Stimulated activated naive CD8-positive, alpha-beta T cell treated with anti-CD3 and anti-CD28 coated beads, Interleukin-15, Interleukin-2, amounts not matched to agents 100 ng/mL and 50 ng/mL, for 24 hours (primary cell): ENCODE measurements at regions not wholly inside any gene's neighbourhood (a gene's known extent, or its start where the extent isn't known, plus 50 kb on each side); places are given as distances from the start of the nearest gene placed in this dataset.

ENCODE experiments used
- H3K27ac Mint-ChIP-seq: one replicate; pipeline ENCODE4 v1.8.0; 2021; ENCODE audit warnings: mild to moderate bottlenecking, mixed read lengths
- H3K27me3 Mint-ChIP-seq: one replicate; pipeline ENCODE4 v1.8.0; 2021; ENCODE audit warnings: mixed read lengths
- H3K36me3 Mint-ChIP-seq: one replicate; pipeline ENCODE4 v1.8.0; 2021; ENCODE audit warnings: low read depth, mixed read lengths
- H3K4me1 Mint-ChIP-seq: one replicate; pipeline ENCODE4 v1.8.0; 2021; ENCODE audit warnings: low read depth, mixed read lengths
- H3K4me3 Mint-ChIP-seq: one replicate; pipeline ENCODE4 v1.8.0; 2021; ENCODE audit warnings: mild to moderate bottlenecking, mixed read lengths
- H3K9me3 Mint-ChIP-seq: one replicate; pipeline ENCODE4 v1.8.0; 2021; ENCODE audit warnings: mixed read lengths

DNA sequence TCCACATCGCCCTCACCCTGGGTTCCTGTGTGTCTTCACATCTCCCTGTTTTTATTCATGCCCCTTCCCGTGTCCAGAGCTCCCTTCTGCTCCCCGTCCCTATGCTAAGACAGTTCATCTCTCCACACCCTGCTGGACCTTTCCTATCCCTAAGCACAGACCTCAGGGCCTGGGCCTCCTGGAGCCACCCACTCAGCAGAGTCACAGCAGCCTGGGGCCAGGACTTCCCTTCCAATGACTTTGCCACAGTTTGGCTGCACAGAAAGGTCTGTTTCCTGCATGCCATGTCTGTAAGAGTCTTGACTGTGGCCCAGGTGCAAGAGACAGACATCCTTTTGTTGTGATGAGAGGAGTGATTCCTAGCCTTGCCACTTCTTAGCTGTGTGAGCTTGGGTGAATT is 470.7 kb downstream of the TSHZ3 start:
- Mint-ChIP-seq H3K4me1 (no peaks in the 10 kb centered on the region), H3K27ac (no peak overlapping the region), H3K27me3 (peaks cover 4% of the 10 kb centered on the region), H3K4me3 (no peak overlapping the region), H3K9me3 (no peaks in the 10 kb centered on the region), H3K36me3 (no peaks in the 10 kb centered on the region)

DNA sequence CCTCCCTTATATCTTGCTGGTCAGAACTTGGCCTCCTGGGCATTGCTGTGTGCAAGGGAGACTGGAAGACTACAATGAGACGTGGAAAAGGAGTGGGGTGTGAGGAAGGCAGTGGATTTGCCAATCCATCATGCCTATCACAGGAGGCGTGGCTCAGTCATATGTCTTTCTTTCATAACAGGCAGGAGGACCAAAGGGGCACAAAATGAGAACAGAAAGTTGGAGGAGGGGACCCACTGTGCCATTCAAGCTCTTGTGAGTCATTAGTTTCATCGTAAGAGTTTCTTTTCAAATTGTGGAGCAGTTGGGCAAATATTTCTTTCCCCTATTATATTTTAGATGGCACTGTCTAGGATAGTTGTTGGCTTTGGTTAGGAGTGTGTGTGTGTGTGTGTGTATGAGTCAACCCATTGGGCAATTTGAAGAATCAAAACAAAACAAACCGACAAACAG is 471.5 kb downstream of the TSHZ3 start:
- no peaks in the 10 kb centered on the region for H3K9me3 Mint-ChIP-seq
- H3K4me3 Mint-ChIP-seq, result no peak overlapping the region
- no peaks in the 10 kb centered on the region for H3K36me3 Mint-ChIP-seq
- peaks cover 4% of the 10 kb centered on the region for H3K27me3 Mint-ChIP-seq
- H3K27ac Mint-ChIP-seq, result no peak overlapping the region
- no peaks in the 10 kb centered on the region for H3K4me1 Mint-ChIP-seq

DNA sequence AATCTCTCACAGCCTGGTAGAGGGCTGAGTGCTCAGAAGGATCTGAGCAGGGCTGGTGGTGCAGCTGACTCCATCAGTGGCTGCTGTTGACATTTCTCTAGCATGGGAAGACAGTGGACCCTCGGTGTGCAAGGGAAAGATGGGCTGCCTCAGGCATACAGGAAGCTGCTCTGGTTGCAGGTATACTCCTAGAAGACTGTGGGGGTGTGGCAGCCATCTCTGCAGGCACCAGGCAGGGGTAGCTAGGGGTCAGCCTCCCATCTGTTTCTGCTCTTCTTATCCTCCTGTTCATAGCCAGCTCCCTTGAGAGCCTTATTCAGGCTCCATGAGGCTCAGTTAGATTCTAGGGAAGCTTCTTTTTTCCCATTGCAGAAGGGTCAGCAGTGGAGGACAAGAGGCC is 475.5 kb downstream of the TSHZ3 start:
- Mint-ChIP-seq H3K4me3 (no peak overlapping the region), H3K27me3 (peaks cover 4% of the 10 kb centered on the region)

GRCh38 chr19:30873003-30873402 is 476.2 kb downstream of the TSHZ3 start:
- Mint-ChIP-seq H3K36me3 (no peaks in the 10 kb centered on the region), H3K9me3 (no peaks in the 10 kb centered on the region), H3K4me1 (no peaks in the 10 kb centered on the region), H3K4me3 (no peak overlapping the region), H3K27me3 (peaks cover 4% of the 10 kb centered on the region), H3K27ac (no peak overlapping the region)

More for the DNA sequence above, 475.5 kb downstream of the TSHZ3 start:
- Mint-ChIP-seq H3K36me3 (no peaks in the 10 kb centered on the region), H3K4me1 (no peaks in the 10 kb centered on the region), H3K27ac (no peak overlapping the region), H3K9me3 (no peaks in the 10 kb centered on the region)

DNA sequence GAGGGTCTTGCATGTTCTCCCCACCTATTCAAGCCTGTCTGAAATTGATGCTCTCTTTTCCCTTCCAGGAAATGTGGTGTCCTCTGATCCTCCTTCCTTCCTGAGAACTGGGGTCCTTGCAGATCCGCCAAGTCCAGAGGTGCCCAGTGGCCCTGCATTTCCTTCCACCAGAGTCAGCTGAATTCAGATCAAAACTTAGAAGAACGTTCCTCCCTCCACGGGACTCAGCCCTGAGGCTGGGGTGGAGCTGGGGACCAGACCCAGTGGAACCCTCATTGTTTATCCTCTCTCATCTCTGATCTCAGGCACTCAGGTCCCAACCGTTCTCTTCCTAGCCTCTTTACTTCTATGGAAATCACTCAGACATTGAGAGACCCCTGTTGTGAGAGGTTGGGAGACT is 477.3 kb downstream of the TSHZ3 start:
- Mint-ChIP-seq H3K27ac (no peak overlapping the region), H3K36me3 (no peaks in the 10 kb centered on the region), H3K4me3 (no peak overlapping the region), H3K27me3 (peaks cover 4% of the 10 kb centered on the region), H3K9me3 (no peaks in the 10 kb centered on the region), H3K4me1 (no peaks in the 10 kb centered on the region)

- Mint-ChIP-seq H3K9me3 (no peaks in the 10 kb centered on the region), H3K27me3 (peaks cover 3% of the 10 kb centered on the region), H3K4me3 (no peak overlapping the region), H3K27ac (no peak overlapping the region), H3K4me1 (no peaks in the 10 kb centered on the region), H3K36me3 (no peaks in the 10 kb centered on the region)
These were observed 478.4 kb downstream of the TSHZ3 start for GRCh38 chr19:30870876-30871275.

GRCh38 chr19:30865511-30865910 is 483.7 kb downstream of the TSHZ3 start:
- no peaks in the 10 kb centered on the region for H3K4me1 Mint-ChIP-seq
- no peaks in the 10 kb centered on the region for H3K36me3 Mint-ChIP-seq
- no peak overlapping the region for H3K4me3 Mint-ChIP-seq
- peaks cover 5% of the 10 kb centered on the region for H3K9me3 Mint-ChIP-seq
- H3K27ac Mint-ChIP-seq, result no peak overlapping the region
- H3K27me3 Mint-ChIP-seq, result peaks cover 8% of the 10 kb centered on the region

- peaks cover 8% of the 10 kb centered on the region for H3K27me3 Mint-ChIP-seq
- no peaks in the 10 kb centered on the region for H3K36me3 Mint-ChIP-seq
- H3K27ac Mint-ChIP-seq, result no peak overlapping the region
- H3K4me1 Mint-ChIP-seq, result no peaks in the 10 kb centered on the region
- H3K9me3 Mint-ChIP-seq, result peaks cover 5% of the 10 kb centered on the region
- H3K4me3 Mint-ChIP-seq, result no peak overlapping the region
These were observed 484.6 kb downstream of the TSHZ3 start for GRCh38 chr19:30864391-30865215.

- no peak overlapping the region for H3K4me3 Mint-ChIP-seq
- H3K9me3 Mint-ChIP-seq, result peaks cover 5% of the 10 kb centered on the region
- no peaks in the 10 kb centered on the region for H3K4me1 Mint-ChIP-seq
- no peaks in the 10 kb centered on the region for H3K36me3 Mint-ChIP-seq
- H3K27ac Mint-ChIP-seq, result no peak overlapping the region
- H3K27me3 Mint-ChIP-seq, result peaks cover 8% of the 10 kb centered on the region
These were observed 486.4 kb downstream of the TSHZ3 start for GRCh38 chr19:30862876-30863275.

GRCh38 chr19:30861919-30862318 is 487.3 kb downstream of the TSHZ3 start:
- no peaks in the 10 kb centered on the region for H3K4me1 Mint-ChIP-seq
- peaks cover 5% of the 10 kb centered on the region for H3K9me3 Mint-ChIP-seq
- H3K27me3 Mint-ChIP-seq, result peaks cover 8% of the 10 kb centered on the region
- H3K27ac Mint-ChIP-seq, result no peak overlapping the region
- H3K36me3 Mint-ChIP-seq, result no peaks in the 10 kb centered on the region
- H3K4me3 Mint-ChIP-seq, result no peak overlapping the region

GRCh38 chr19:30857966-30858490 is 485.8 kb downstream of the ZNF536 start:
- peaks cover 5% of the 10 kb centered on the region for H3K9me3 Mint-ChIP-seq
- H3K27me3 Mint-ChIP-seq, result peaks cover 4% of the 10 kb centered on the region
- no peak overlapping the region for H3K27ac Mint-ChIP-seq
- no peaks in the 10 kb centered on the region for H3K4me1 Mint-ChIP-seq
- H3K4me3 Mint-ChIP-seq, result no peak overlapping the region
- no peaks in the 10 kb centered on the region for H3K36me3 Mint-ChIP-seq

GRCh38 chr19:30857388-30857787 is 485.2 kb downstream of the ZNF536 start:
- Mint-ChIP-seq H3K4me1 (no peaks in the 10 kb centered on the region), H3K27ac (no peak overlapping the region), H3K36me3 (no peaks in the 10 kb centered on the region), H3K27me3 (peaks cover 4% of the 10 kb centered on the region), H3K9me3 (no peaks in the 10 kb centered on the region), H3K4me3 (no peak overlapping the region)

- no peak overlapping the region for H3K27ac Mint-ChIP-seq
- H3K36me3 Mint-ChIP-seq, result no peaks in the 10 kb centered on the region
- no peaks in the 10 kb centered on the region for H3K9me3 Mint-ChIP-seq
- no peak overlapping the region for H3K4me3 Mint-ChIP-seq
- H3K27me3 Mint-ChIP-seq, result peaks cover 4% of the 10 kb centered on the region
- no peaks in the 10 kb centered on the region for H3K4me1 Mint-ChIP-seq
These were observed 484.6 kb downstream of the ZNF536 start for GRCh38 chr19:30856786-30857185.

- no peaks in the 10 kb centered on the region for H3K4me1 Mint-ChIP-seq
- no peaks in the 10 kb centered on the region for H3K36me3 Mint-ChIP-seq
- no peak overlapping the region for H3K27ac Mint-ChIP-seq
- no peak overlapping the region for H3K4me3 Mint-ChIP-seq
- H3K27me3 Mint-ChIP-seq, result peaks cover 2% of the 10 kb centered on the region
- H3K9me3 Mint-ChIP-seq, result no peaks in the 10 kb centered on the region
These were observed 484.2 kb downstream of the ZNF536 start for GRCh38 chr19:30856376-30856775.

DNA sequence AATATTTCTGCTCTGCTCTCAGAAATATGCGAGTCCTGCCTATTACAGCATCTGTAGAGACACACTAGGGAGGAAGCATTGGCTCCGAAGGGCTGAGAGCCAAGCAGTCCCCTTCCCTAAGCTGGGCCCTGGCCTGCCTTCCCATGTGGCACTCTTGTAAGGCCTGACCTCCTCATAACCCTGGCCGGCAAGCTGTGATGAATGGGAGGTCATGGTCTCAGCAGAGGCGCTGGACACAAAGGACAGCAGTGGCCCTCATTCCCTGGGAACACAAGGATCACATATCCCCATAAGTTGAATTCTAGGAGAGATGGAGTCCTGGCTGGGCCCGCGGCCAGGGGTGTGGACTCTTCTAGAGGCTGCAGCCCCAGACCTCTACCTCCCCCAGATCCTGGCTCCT is 483.3 kb downstream of the ZNF536 start:
- Mint-ChIP-seq H3K9me3 (no peaks in the 10 kb centered on the region), H3K36me3 (no peaks in the 10 kb centered on the region), H3K27ac (no peak overlapping the region), H3K4me3 (no peak overlapping the region), H3K4me1 (no peaks in the 10 kb centered on the region), H3K27me3 (no peaks in the 10 kb centered on the region)

- no peak overlapping the region for H3K4me3 Mint-ChIP-seq
- H3K36me3 Mint-ChIP-seq, result no peaks in the 10 kb centered on the region
- H3K9me3 Mint-ChIP-seq, result no peaks in the 10 kb centered on the region
- H3K27ac Mint-ChIP-seq, result no peak overlapping the region
- no peaks in the 10 kb centered on the region for H3K27me3 Mint-ChIP-seq
- H3K4me1 Mint-ChIP-seq, result no peaks in the 10 kb centered on the region
These were observed 482.5 kb downstream of the ZNF536 start for GRCh38 chr19:30854661-30855060.
